ENCODE measurements at regions not wholly inside any gene's neighbourhood (a gene's known extent, or its start where the extent isn't known, plus 50 kb on each side); places are given as distances from the start of the nearest gene placed in this dataset.

GRCh38 chr11:126140201-126140925, 71.1 kb downstream of the RPUSD4 start:
- Mint-ChIP-seq H3K9me3 (ENCODE audit: unreplicated experiment) (no peaks in the 10 kb centered on the region), H3K27ac (ENCODE audit: low read depth, unreplicated experiment) (no peak overlapping the region), H3K27me3 (ENCODE audit: insufficient read depth, unreplicated experiment) (peaks cover 10% of the 10 kb centered on the region), H3K4me1 (ENCODE audit: insufficient read depth, unreplicated experiment) (peaks cover 7% of the 10 kb centered on the region), H3K36me3 (ENCODE audit: insufficient read depth, unreplicated experiment) (no peaks in the 10 kb centered on the region), H3K4me3 (ENCODE audit: unreplicated experiment) (no peak overlapping the region)
- no peak for DNase-seq (ENCODE audit: unreplicated experiment)
- POLR2A ChIA-PET: interaction anchor here (0.6 to 2.0 kb wide), 4 partner anchors 8 to 54 kb away, joined by 3 to 10 read pairs (median 4); no protein-coding TSS in a partner anchor
- no peak for TF ChIP-seq CTCF (IDR thresholded peaks at IDR 0.05; ENCODE audit: unreplicated experiment)
- intact Hi-C loops (cut with micrococcal nuclease): no loop called here
- CTCF ChIA-PET: interaction anchor here (0.6 to 1.8 kb wide), 9 partner anchors 8 to 1898 kb away, joined by 3 to 6 read pairs (median 5); no protein-coding TSS in a partner anchor
- BruUV-seq (replicated peaks): no TSS peak

GRCh38 chr11:126139111-126140091, 72.0 kb downstream of the RPUSD4 start:
- Mint-ChIP-seq H3K9me3 (ENCODE audit: unreplicated experiment) (no peaks in the 10 kb centered on the region), H3K27me3 (ENCODE audit: insufficient read depth, unreplicated experiment) (peaks cover 10% of the 10 kb centered on the region), H3K27ac (ENCODE audit: low read depth, unreplicated experiment) (no peak overlapping the region), H3K36me3 (ENCODE audit: insufficient read depth, unreplicated experiment) (peaks cover 3% of the 10 kb centered on the region), H3K4me3 (ENCODE audit: unreplicated experiment) (no peak overlapping the region), H3K4me1 (ENCODE audit: insufficient read depth, unreplicated experiment) (peaks cover 7% of the 10 kb centered on the region)
- CTCF ChIA-PET: interaction anchor here (0.6 to 1.8 kb wide), 4 partner anchors 7 to 214 kb away, joined by 3 to 6 read pairs (median 4); no protein-coding TSS in a partner anchor
- DNase-seq (ENCODE audit: unreplicated experiment): no peak
- no TSS peak for BruUV-seq (replicated peaks)
- TF ChIP-seq CTCF (IDR thresholded peaks at IDR 0.05; ENCODE audit: unreplicated experiment): no peak
- intact Hi-C loops (cut with micrococcal nuclease): no loop called here
- POLR2A ChIA-PET: interaction anchor here (2.0 kb wide), 1 partner anchor 7 kb away, joined by 10 read pairs; no protein-coding TSS in a partner anchor

- ChIA-PET CTCF (interaction anchor here (0.7 to 1.0 kb wide), 2 partner anchors 21 to 55 kb away, joined by 3 to 6 read pairs; no protein-coding TSS in a partner anchor), POLR2A (no interaction called here)
- H3K27ac Mint-ChIP-seq (ENCODE audit: low read depth, unreplicated experiment): no peak overlapping the region
- H3K9me3 Mint-ChIP-seq (ENCODE audit: unreplicated experiment): no peaks in the 10 kb centered on the region
- no peak overlapping the region for H3K4me3 Mint-ChIP-seq (ENCODE audit: unreplicated experiment)
- no peak for TF ChIP-seq CTCF (IDR thresholded peaks at IDR 0.05; ENCODE audit: unreplicated experiment)
- H3K36me3 Mint-ChIP-seq (ENCODE audit: insufficient read depth, unreplicated experiment): peaks cover 6% of the 10 kb centered on the region
- H3K27me3 Mint-ChIP-seq (ENCODE audit: insufficient read depth, unreplicated experiment): peaks cover 10% of the 10 kb centered on the region
- DNase-seq (ENCODE audit: unreplicated experiment): no peak
- BruUV-seq (replicated peaks): no TSS peak
- intact Hi-C loops (cut with micrococcal nuclease): no loop called here
- peaks cover 7% of the 10 kb centered on the region for H3K4me1 Mint-ChIP-seq (ENCODE audit: insufficient read depth, unreplicated experiment)
These were observed 72.8 kb downstream of the RPUSD4 start for GRCh38 chr11:126138636-126139035.

- Mint-ChIP-seq H3K36me3 (ENCODE audit: insufficient read depth, unreplicated experiment) (peaks cover 6% of the 10 kb centered on the region), H3K4me1 (ENCODE audit: insufficient read depth, unreplicated experiment) (peaks cover 17% of the 10 kb centered on the region), H3K27me3 (ENCODE audit: insufficient read depth, unreplicated experiment) (peaks cover 10% of the 10 kb centered on the region), H3K4me3 (ENCODE audit: unreplicated experiment) (no peak overlapping the region), H3K27ac (ENCODE audit: low read depth, unreplicated experiment) (no peak overlapping the region), H3K9me3 (ENCODE audit: unreplicated experiment) (no peaks in the 10 kb centered on the region)
- DNase-seq (ENCODE audit: unreplicated experiment): no peak
- no peak for TF ChIP-seq CTCF (IDR thresholded peaks at IDR 0.05; ENCODE audit: unreplicated experiment)
- intact Hi-C loops (cut with micrococcal nuclease): no loop called here
- no TSS peak for BruUV-seq (replicated peaks)
- ChIA-PET POLR2A (no interaction called here), CTCF (no interaction called here)
These were observed 74.3 kb downstream of the RPUSD4 start for GRCh38 chr11:126137136-126137535.
